NK-92 (cell line): ENCODE measurements at regions not wholly inside any gene's neighbourhood (a gene's known extent, or its start where the extent isn't known, plus 50 kb on each side); places are given as distances from the start of the nearest gene placed in this dataset.
"Not testable (repeated sequence)": the region's sequence is repeated elsewhere in the genome, so short reads cannot be mapped to it uniquely, and the experiment has no call there.

ENCODE experiments used
- DNase-seq: peaks from one replicate; lab custom pipeline; 2025; ENCODE audit not compliant: unreplicated experiment; lab: John Stamatoyannopoulos, UW

DNA sequence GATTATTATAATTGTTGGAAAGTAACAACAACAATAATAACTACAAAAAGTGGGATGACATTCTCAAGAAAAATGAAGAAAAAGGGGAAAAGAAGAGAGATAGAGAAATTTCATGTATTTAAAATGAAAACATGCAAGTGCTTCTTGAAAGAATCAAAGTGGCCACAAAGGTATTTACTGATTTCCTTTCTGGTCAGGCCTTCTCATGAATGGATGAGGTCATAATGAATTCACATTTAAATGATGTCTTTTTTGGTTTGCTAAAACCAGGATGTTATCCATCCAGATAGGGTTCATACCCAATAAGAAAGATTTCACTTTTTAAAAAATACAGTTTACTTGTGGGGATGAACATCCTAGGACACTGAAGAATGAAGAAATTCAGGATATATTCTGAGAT is 446.4 kb upstream of the PTGER4 start:
- no peak for DNase-seq

- no peak for DNase-seq
Observed at GRCh38 chr5:40227931-40228330, 451.8 kb upstream of the PTGER4 start.

DNA sequence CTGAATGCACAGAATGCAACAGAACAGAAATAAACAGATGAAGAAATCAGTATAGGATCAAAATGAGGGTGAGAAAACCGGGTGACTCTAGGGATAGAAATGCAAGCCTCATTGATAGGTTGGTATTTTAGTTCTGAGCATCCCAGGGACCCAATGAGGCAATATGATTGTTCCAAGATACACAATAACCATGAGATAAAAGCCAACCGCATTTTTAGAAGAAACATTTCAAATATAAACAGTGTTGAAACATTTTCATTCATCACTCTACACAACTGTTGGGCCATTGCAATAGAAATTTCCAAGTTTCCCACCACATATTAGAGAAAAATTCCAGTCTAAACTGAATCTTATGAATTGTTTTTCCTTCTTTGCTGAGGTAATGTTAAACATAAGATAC is 452.3 kb upstream of the PTGER4 start:
- DNase-seq: no peak

DNA sequence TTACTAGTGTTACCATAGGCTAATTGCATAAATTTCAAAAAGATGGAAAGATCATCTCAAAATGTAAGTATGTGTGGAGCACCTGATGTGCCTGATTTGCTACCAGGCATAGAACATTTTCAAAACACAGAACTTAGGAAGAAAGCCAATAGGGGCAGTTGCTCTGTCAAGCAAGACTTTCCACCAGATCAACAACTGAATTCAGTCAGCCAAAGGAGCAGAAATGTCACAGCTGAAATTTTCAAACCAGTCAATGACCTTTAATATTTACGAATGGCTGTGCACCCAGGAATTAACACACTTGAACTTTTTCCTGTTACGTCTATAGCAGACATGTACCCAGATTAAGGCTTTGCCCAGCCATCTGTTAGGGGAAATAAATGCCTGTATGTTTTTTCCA is 452.8 kb upstream of the PTGER4 start:
- no peak for DNase-seq

GRCh38 chr5:40225147-40225546 is 454.6 kb upstream of the PTGER4 start:
- not testable (repeated sequence) for DNase-seq

GRCh38 chr5:40224421-40224820 is 455.3 kb upstream of the PTGER4 start:
- no peak for DNase-seq

DNA sequence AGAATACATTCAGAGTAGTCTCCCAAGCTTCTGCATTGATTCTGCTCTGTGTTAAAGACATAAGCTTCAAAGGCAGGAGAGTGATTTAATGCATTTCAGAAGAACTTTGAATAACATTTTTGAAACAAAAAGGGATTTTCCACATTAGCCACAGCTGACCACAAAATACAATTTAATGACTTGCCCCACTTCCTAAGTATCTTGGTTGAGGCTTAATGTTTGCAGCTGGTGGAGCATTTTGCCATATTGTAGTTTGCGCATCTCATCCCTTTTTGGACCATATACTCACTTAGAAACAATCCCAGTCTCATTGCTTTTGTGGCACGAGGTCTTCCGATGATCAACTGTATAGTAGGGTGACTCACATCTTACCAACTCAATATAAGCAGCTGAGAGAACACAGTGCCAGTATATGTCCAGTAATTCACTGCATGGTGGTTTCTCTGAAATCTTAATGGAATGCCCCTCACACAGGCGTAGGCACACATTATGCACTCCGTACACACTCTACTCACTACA is 455.8 kb upstream of the PTGER4 start:
- DNase-seq: no peak

DNA sequence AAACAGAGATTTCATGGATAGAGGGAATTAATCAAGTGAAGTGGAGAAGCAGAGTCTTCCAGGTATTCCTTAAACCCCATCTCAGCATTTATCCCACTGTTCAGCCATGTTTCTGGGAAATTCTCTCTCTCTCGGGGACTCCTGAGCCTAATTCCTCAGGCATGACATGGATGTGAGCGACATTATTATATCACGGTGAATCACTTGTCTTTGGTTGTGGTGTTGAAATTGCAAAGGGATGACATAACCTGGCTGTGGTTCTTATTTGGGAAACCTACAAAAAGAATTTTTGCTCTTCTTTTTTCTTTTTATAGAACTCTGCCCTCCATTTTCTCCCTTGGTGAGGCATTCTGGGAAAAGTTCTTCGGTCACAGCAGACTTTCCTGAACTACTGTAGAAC is 457.9 kb upstream of the PTGER4 start:
- no peak for DNase-seq

- no peak for DNase-seq
Observed at GRCh38 chr5:40221255-40221654, 458.5 kb upstream of the PTGER4 start.

DNA sequence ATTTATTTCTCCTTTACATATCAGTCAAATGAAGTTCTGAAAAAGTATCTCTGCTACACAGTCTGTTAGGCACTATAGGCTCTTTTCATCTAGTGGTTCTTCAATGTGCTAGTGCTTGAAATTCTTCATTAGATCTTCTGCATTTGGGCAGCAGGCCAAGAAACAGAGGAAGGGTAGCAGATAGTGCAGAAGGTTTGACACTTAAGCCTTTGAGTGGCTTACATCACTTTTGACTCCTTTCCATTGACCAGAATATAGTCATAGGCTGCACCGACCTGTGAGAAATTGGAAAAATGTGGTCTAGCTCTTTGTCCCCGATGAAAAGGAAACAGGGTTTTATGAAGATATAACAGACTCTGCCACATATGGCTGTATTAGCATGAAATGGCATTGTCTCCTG is 459.5 kb upstream of the PTGER4 start:
- DNase-seq: no peak

DNA sequence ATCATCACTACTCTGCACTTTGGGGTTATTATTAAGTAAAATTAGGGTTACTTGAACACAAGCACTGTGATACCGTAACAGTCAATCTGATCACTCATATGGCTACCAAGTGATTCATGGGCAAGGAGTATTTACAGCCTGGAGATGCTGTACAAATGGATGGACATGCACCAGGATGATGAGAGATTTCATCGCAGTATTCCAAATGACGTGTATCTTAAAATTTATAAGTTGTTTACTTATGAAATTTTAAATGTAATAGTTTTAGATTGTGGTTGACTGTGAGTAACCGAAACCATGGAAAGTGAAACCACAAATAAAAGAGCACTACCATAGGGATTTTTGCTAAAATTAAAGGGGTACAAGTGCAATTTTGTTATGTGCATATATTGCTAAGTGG is 462.2 kb upstream of the PTGER4 start:
- no peak for DNase-seq

GRCh38 chr5:40210694-40211093 is 469.0 kb upstream of the PTGER4 start:
- DNase-seq: no peak

DNA sequence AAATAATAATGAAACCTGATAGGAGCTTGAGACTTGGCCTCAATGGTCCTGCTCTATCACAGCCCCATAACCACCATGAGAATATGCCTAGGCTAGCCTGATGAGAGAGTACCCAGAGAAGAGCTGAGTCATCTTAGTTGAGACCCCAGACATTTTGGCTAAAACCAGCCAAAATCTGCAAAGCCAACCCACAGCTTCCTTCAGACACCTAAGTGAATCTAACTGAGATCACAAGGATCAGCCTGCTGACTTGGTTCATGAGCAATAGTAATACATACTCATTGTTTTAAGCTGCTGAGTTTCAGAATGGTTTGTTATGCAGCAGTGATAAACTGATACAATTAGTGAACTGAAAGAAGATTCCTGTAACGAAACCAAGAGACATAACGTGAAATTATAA is 473.7 kb upstream of the PTGER4 start:
- DNase-seq: no peak

DNA sequence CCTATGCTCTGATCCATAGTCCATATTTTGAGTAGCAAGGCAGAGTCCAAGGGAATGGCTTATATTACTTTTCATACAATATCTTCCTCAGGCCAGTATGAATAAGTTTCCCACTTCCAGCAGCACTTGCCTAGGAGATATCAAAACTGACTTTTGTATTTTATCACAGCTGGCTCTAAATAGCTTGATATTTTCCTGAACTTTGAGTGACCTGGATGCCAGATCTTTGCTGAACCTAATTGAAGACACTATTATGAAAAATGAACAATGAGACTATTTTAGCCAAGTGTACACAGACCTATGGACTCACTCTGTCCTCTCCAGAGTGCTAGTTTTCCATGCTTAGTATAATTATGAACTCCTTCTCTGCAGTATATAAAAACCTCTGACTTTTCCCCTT is 475.6 kb upstream of the PTGER4 start:
- no peak for DNase-seq

DNA sequence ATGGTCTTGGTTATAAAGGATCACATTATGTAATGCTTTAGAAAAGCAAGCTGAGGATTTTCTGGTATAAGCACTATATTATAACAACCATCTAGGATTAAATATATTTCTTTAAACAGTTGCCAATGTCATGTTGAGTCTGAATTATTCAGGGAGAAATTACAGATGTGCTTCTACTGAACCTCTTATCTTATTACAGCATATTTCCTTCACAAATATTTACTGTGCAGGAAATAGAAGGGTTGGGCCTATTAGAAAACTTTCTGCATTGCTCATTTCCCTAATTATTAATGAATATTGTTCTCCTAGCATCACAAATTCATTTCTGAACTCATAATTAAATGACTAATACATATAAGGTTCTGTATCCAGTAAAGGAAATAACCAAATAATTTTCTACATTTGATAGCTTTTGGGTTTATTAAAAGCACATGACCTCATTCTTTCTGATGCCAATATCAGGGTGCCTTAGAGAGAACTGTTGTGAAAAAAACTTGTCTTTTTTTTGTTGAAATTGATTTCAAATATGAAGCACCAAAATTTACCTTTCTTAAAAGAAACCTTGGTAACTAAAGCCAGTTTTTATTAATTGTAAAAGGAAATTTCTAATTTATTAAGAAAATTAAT is 476.8 kb upstream of the PTGER4 start:
- DNase-seq: no peak

DNA sequence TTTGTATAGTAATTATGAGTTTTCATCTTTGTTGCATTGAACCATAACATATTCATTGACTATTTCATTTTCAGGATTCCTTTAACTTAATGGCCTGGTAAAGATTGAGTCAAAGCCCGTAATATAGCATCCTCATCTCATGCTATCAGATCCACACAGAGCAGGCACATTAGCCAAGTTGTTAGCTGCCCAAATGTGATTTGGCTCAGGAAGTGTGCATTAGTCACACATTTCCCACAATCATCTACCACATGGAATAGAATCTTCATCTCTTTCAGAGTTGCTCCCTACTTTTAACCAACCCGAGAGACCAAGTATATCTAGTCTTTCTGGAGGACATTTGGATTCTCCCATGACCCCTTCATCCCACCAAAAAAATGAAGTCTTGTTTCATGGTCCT is 481.0 kb upstream of the PTGER4 start:
- DNase-seq: no peak

DNA sequence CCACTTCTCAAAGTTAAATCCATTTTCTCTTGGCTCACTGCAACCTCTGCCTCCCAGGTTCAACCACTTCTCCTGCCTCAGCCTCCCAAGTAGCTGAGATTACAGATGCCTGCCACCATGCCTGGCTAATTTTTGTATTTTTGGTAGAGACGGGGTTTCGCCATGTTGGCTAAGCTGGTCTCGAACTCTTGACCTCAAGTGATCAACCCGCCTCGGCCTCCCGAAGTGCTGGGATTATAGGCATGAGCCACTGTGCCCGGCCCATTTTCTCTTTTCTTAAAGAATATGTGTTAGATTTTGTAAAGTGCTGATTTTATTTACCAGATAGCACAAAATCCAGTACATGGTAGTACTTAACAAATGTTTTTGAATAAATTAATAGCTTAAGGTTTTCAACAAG is 484.1 kb upstream of the PTGER4 start:
- DNase-seq: not testable (repeated sequence)

DNA sequence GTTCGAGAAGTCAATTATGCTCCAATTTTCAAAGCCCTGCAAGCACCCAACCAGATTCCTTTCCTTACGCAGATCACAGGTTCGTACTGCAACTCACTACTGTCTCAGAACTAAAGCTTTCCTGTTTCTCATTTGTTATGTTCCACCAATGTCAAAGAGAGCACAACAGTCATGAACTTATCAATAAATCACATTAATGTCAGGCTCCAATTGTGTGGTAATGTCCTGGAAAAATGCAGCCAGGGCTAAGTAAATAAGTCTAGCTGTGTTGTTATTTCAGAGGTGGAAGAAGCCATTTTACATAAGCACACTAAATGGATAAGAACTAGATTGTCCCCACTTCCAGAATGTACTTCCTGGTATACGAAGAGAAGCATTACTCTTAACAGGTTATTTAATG is 488.6 kb upstream of the PTGER4 start:
- no peak for DNase-seq

GRCh38 chr5:40172721-40173120 is 507.0 kb upstream of the PTGER4 start:
- no peak for DNase-seq

DNA sequence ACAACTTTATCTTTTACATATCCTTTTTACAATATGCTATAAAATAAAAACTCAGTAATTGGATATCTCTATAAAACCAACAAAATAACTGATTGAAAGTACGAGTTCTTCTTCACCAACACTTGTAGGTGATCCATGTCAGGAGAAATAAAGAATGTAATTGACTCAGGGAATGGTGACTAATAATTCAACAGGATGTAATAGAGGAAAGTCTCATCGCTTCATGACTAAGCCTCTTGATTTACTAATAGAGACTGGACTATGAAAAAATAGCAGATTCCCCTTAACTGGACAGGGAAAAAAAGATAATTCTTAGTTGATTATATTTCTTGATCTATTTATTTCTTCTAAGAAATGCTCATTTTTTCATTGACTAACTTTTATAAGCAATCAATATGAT is 507.7 kb upstream of the PTGER4 start:
- DNase-seq: no peak

GRCh38 chr5:40167283-40167682 is 512.4 kb upstream of the PTGER4 start:
- no peak for DNase-seq

DNA sequence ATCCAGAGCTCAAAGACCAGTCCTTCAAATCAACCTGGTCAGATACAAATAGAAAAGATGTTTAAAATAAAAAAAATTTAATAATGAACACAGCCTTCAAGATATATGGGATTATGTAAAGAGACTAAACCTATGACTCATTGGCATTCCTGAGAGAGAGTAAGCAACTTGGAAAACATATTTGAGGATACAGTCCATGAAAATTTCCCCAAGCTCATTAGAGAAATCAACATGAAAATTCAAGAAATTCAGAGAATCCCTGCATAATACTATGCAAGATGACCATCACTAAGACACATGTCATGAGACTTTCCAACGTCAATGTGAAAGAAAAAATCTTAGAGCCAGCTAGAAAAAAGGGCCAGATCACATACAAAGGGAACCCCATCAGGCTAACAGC is 512.9 kb upstream of the PTGER4 start:
- no peak for DNase-seq
